Epithelial cell of esophagus (primary cell): ENCODE measurements at regions not wholly inside any gene's neighbourhood (a gene's known extent, or its start where the extent isn't known, plus 50 kb on each side); places are given as distances from the start of the nearest gene placed in this dataset.
"Not testable (repeated sequence)": the region's sequence is repeated elsewhere in the genome, so short reads cannot be mapped to it uniquely, and the experiment has no call there.

Experiments
- DNase-seq: peaks from one replicate; pipeline ENCODE4 v3.0.0; 2010; ENCODE audit warnings: low read depth
- H3K4me3 ChIP-seq: 2 replicates; pipeline ENCODE4 v1.5.1; 2011; ENCODE audit warnings: mild to moderate bottlenecking, low read length, control low read depth
- CTCF ChIP-seq: IDR thresholded peaks from 2 replicates; pipeline ENCODE4 v1.5.1; 2011; ENCODE audit warnings: low read depth, mild to moderate bottlenecking, low read length, control low read depth, inconsistent platforms; ENCODE audit not compliant: insufficient read depth; ENCODE audit errors: missing control alignments

GRCh38 chr10:57334523-57334922 is 933.2 kb downstream of the IPMK start:
- TF ChIP-seq CTCF: no peak
- no peak overlapping the region for H3K4me3 ChIP-seq
- no peak for DNase-seq

GRCh38 chr10:57333880-57334279 is 933.8 kb downstream of the IPMK start:
- no peak for DNase-seq
- no peak for TF ChIP-seq CTCF
- H3K4me3 ChIP-seq: no peak overlapping the region

- not testable (repeated sequence) for H3K4me3 ChIP-seq, DNase-seq
Observed at GRCh38 chr10:57321400-57321854, 946.3 kb downstream of the IPMK start.

- TF ChIP-seq CTCF: no peak
- no peak for DNase-seq
- H3K4me3 ChIP-seq: no peak overlapping the region
Observed at GRCh38 chr10:57320416-57320815, 947.3 kb downstream of the IPMK start.

- DNase-seq: no peak
- TF ChIP-seq CTCF: no peak
- no peak overlapping the region for H3K4me3 ChIP-seq
Observed at GRCh38 chr10:57314046-57314445, 953.0 kb upstream of the ZWINT start.

GRCh38 chr10:57303566-57303965 is 942.5 kb upstream of the ZWINT start:
- no peak for TF ChIP-seq CTCF

GRCh38 chr10:57300718-57301117 is 939.7 kb upstream of the ZWINT start:
- no peak overlapping the region for H3K4me3 ChIP-seq
- no peak for DNase-seq
- no peak for TF ChIP-seq CTCF

More at GRCh38 chr10:57303566-57303965, 942.5 kb upstream of the ZWINT start:
- no peak for DNase-seq
- no peak overlapping the region for H3K4me3 ChIP-seq
